IMR-90 (cell line): ENCODE measurements at regions not wholly inside any gene's neighbourhood (a gene's known extent, or its start where the extent isn't known, plus 50 kb on each side); places are given as distances from the start of the nearest gene placed in this dataset.

Source experiments
- CTCF ChIP-seq: conservative IDR thresholded peaks from 2 replicates; pipeline ENCODE4 v1.5.1; 2012; ENCODE audit warnings: mild to moderate bottlenecking, low read depth, low read length, improper control_type of control experiment
- POLR2A ChIP-seq: IDR thresholded peaks from 2 replicates; pipeline ENCODE4 v1.6.1; 2012; ENCODE audit warnings: mild to moderate bottlenecking, low read depth, low read length
- RAD21 ChIP-seq: IDR thresholded peaks from 2 replicates; pipeline ENCODE4 v1.6.1; 2012; ENCODE audit warnings: low read length, improper control_type of control experiment
- RFX5 ChIP-seq: IDR thresholded peaks from 2 replicates; pipeline ENCODE4 v1.8.0; 2012; ENCODE audit warnings: low read depth, mild to moderate bottlenecking, low read length, moderate library complexity
- USF2 ChIP-seq: fragments of 150-350 bp; IDR thresholded peaks from 2 replicates; pipeline ENCODE4 v1.6.1; 2017; ENCODE audit warnings: mild to moderate bottlenecking, antibody characterized with exemption, low read length, low read depth

- TF ChIP-seq CTCF (no peak), RAD21 (no peak), POLR2A (no peak), RFX5 (no peak), USF2 (no peak)
Measured at GRCh38 chr1:38464071-38464661, 395.4 kb downstream of the RRAGC start.
